ENCODE measurements at regions not wholly inside any gene's neighbourhood (a gene's known extent, or its start where the extent isn't known, plus 50 kb on each side); places are given as distances from the start of the nearest gene placed in this dataset.

DNA sequence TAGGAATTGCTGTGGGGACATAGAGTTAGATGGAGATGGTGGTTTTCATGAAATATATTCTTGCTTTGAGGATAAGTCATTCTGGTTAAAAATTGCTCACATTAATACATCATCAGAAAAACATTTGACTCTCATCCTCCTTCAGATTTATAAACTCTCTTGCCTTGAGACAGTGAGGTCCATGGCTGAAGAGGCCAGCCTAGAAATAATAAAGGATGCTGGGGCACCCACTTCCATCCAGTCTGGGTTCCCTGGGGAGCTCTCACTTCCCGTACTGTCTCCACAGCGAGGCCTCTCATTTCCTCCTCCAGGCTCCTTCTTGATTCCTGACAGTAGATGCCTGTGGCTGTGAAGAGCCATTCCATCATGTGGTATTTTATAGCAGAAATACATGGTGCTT lies 73.3 kb upstream of the PRKG1 start:
- TF ChIP-seq HDAC2 (IDR thresholded peaks at IDR 0.05) (no peak), MAZ (IDR thresholded peaks at IDR 0.05; ENCODE audit: borderline replicate concordance, low read depth, low read length) (no peak)
- TF ChIP-seq, protein P1, sequence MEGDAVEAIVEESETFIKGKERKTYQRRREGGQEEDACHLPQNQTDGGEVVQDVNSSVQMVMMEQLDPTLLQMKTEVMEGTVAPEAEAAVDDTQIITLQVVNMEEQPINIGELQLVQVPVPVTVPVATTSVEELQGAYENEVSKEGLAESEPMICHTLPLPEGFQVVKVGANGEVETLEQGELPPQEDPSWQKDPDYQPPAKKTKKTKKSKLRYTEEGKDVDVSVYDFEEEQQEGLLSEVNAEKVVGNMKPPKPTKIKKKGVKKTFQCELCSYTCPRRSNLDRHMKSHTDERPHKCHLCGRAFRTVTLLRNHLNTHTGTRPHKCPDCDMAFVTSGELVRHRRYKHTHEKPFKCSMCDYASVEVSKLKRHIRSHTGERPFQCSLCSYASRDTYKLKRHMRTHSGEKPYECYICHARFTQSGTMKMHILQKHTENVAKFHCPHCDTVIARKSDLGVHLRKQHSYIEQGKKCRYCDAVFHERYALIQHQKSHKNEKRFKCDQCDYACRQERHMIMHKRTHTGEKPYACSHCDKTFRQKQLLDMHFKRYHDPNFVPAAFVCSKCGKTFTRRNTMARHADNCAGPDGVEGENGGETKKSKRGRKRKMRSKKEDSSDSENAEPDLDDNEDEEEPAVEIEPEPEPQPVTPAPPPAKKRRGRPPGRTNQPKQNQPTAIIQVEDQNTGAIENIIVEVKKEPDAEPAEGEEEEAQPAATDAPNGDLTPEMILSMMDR (IDR thresholded peaks at IDR 0.05), result no peak

Measured in A549 (cell line).